WERI-Rb-1 (cell line): ENCODE measurements at regions not wholly inside any gene's neighbourhood (a gene's known extent, or its start where the extent isn't known, plus 50 kb on each side); places are given as distances from the start of the nearest gene placed in this dataset.

Experiments
- DNase-seq: peaks from one replicate; pipeline ENCODE4 v3.0.0-alpha.2; 2020
- H3K27ac ChIP-seq: fragments of 250-450 bp; sonication (Bioruptor Pico); 2 replicates; pipeline ENCODE4 v1.5.1; 2020; ENCODE audit warnings: mild to moderate bottlenecking, moderate library complexity
- H3K27me3 ChIP-seq: fragments of 250-450 bp; sonication (Bioruptor Pico); 2 replicates; pipeline ENCODE4 v1.5.1; 2021; ENCODE audit warnings: mild to moderate bottlenecking, low read depth, moderate library complexity; ENCODE audit not compliant: insufficient read depth, severe bottlenecking
- H3K36me3 ChIP-seq: fragments of 250-450 bp; sonication (Bioruptor Pico); 2 replicates; pipeline ENCODE4 v1.5.1; 2020; ENCODE audit warnings: mild to moderate bottlenecking, moderate library complexity
- H3K4me3 ChIP-seq: 2 replicates; pipeline ENCODE4 v1.5.1; 2011; ENCODE audit warnings: low read depth, mild to moderate bottlenecking, control low read depth, low read length
- H3K9me3 ChIP-seq: fragments of 250-450 bp; sonication (Bioruptor Pico); 2 replicates; pipeline ENCODE4 v1.5.1; 2021; ENCODE audit warnings: mild to moderate bottlenecking, moderate library complexity; ENCODE audit not compliant: severe bottlenecking
- CTCF ChIP-seq: IDR thresholded peaks from 2 replicates; pipeline ENCODE4 v1.5.1; 2011; ENCODE audit warnings: low read depth, mild to moderate bottlenecking, control low read depth, inconsistent platforms, low read length

GRCh38 chr13:78722700-78723099 lies 63.7 kb upstream of the OBI1 start:
- Histone ChIP-seq H3K27me3 (no peaks in the 10 kb centered on the region), H3K27ac (no peak overlapping the region), H3K4me3 (no peak overlapping the region), H3K9me3 (no peaks in the 10 kb centered on the region), H3K36me3 (no peaks in the 10 kb centered on the region)
- TF ChIP-seq CTCF = no peak
- DNase-seq = no peak

- no peaks in the 10 kb centered on the region for H3K27me3 ChIP-seq
- no peaks in the 10 kb centered on the region for H3K36me3 ChIP-seq
- DNase-seq = no peak
- no peak overlapping the region for H3K27ac ChIP-seq
- no peak overlapping the region for H3K4me3 ChIP-seq
- no peaks in the 10 kb centered on the region for H3K9me3 ChIP-seq
- TF ChIP-seq CTCF = no peak
Measured at GRCh38 chr13:78719367-78719766, 60.4 kb upstream of the OBI1 start.

- TF ChIP-seq CTCF = no peak
- Histone ChIP-seq H3K4me3 (no peak overlapping the region), H3K27me3 (no peaks in the 10 kb centered on the region), H3K27ac (no peak overlapping the region), H3K9me3 (no peaks in the 10 kb centered on the region), H3K36me3 (no peaks in the 10 kb centered on the region)
- DNase-seq = no peak
Measured at GRCh38 chr13:78714717-78715116, 55.8 kb upstream of the OBI1 start.

GRCh38 chr13:78712831-78713230 lies 53.9 kb upstream of the OBI1 start:
- H3K27me3 ChIP-seq = no peaks in the 10 kb centered on the region

GRCh38 chr13:78709028-78709427 lies 50.1 kb upstream of the OBI1 start:
- no peak overlapping the region for H3K4me3 ChIP-seq
- H3K9me3 ChIP-seq = no peaks in the 10 kb centered on the region
- no peaks in the 10 kb centered on the region for H3K27me3 ChIP-seq
- H3K27ac ChIP-seq = no peak overlapping the region
- H3K36me3 ChIP-seq = no peaks in the 10 kb centered on the region
- DNase-seq = no peak
- TF ChIP-seq CTCF = no peak

More at GRCh38 chr13:78712831-78713230, 53.9 kb upstream of the OBI1 start:
- TF ChIP-seq CTCF = no peak
- Histone ChIP-seq H3K36me3 (no peaks in the 10 kb centered on the region), H3K9me3 (no peaks in the 10 kb centered on the region), H3K27ac (no peak overlapping the region), H3K4me3 (no peak overlapping the region)
- no peak for DNase-seq
